ENCODE measurements at regions not wholly inside any gene's neighbourhood (a gene's known extent, or its start where the extent isn't known, plus 50 kb on each side); places are given as distances from the start of the nearest gene placed in this dataset.

DNA sequence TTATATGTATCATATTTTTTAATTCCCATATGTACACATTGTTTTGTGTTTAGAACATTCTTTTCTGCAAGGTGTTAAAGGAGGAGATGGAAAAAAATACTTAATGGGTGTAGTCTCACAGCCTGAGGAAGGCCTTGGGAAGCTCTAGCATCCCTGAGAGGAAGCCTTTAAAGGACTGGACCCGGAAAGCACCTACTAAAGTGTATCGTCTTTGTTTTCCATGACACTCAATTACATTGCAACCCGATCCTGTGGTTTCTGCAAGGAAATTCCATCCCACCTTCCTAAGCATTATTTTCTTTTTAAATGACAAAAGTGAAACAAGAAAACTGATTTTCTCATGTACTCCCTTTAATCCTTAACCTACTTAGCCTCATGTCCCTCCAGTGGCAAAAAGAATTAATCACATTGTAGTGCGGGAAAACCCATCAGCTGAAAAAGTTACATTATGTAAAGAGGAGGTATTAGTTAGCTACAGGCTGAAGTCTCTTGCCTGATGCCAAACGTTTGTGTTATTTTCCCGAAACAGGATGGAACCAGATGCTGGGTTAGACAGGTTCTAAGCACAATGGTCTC, 147.8 kb upstream of the CPSF6 start:
- DNase-seq (ENCODE audit: low spot score): no peak
- Histone ChIP-seq H3K27me3 (replicated peaks; ENCODE audit: insufficient read depth) (no peaks in the 10 kb centered on the region), H3K4me1 (replicated peaks) (no peaks in the 10 kb centered on the region), H3K36me3 (no peaks in the 10 kb centered on the region), H3K4me3 (no peak overlapping the region), H3K9me3 (no peaks in the 10 kb centered on the region), H3K27ac (no peak overlapping the region)
- TF ChIP-seq POLR2AphosphoS5 (IDR thresholded peaks at IDR 0.05) (no peak), POLR2A (IDR thresholded peaks at IDR 0.05) (no peak)
- TF ChIP-seq, protein P1, sequence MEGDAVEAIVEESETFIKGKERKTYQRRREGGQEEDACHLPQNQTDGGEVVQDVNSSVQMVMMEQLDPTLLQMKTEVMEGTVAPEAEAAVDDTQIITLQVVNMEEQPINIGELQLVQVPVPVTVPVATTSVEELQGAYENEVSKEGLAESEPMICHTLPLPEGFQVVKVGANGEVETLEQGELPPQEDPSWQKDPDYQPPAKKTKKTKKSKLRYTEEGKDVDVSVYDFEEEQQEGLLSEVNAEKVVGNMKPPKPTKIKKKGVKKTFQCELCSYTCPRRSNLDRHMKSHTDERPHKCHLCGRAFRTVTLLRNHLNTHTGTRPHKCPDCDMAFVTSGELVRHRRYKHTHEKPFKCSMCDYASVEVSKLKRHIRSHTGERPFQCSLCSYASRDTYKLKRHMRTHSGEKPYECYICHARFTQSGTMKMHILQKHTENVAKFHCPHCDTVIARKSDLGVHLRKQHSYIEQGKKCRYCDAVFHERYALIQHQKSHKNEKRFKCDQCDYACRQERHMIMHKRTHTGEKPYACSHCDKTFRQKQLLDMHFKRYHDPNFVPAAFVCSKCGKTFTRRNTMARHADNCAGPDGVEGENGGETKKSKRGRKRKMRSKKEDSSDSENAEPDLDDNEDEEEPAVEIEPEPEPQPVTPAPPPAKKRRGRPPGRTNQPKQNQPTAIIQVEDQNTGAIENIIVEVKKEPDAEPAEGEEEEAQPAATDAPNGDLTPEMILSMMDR (IDR thresholded peaks at IDR 0.05): no peak
- intact Hi-C loops (cut with DNase I): no loop called here
- 54% methylated on average over 6 of the region's 6 CpGs for WGBS

DNA sequence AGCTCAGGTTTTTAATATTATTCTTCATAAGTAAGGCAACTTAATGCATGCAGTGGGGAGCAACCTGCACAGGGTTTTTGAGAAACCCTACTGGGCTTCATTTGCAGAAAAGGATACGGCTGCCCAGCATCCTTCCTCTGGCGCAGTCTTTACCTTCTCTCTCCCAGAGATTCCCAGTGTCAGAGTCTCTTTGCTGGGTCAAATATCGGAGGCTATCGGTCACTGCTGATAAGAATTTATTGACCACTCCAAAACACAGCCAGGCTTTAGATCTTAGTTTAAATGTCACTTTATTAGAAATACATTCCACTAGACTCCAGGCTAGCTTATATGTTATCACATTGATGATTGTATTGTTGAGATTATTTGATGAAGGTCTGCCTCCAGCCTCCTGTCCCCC, 147.2 kb upstream of the CPSF6 start:
- intact Hi-C loops (cut with DNase I): no loop called here

DNA sequence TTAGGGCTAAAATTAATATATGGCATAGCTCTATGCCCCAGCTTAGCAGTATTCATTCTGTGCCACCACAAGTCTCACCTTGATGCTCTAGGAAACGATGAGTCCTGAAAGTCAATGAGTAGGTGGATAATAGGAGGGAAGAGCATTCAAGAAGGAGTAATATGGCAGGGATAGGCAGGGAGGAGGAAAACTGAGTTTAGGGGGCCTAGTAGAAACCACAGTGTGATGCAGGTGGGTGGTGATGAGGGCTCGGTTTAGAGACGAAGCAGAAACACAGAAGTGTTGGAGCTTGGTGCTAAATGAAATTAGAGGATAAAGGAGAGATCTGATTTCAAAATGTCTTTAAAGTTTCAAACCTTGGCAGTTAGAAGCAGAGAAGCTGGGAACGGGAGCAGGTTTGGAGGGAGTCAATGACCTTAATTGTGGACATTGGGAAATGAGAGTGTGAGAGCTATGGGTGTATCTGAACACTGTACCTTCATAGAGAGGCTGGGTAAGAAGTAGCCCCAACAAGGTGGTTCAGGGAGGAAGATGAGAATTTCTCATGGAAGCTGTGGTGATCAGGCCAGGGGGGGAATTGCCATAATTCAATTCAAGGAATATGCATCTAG, 144.7 kb upstream of the CPSF6 start:
- DNase-seq (ENCODE audit: low spot score): no peak
- H3K4me1 ChIP-seq (replicated peaks): no peaks in the 10 kb centered on the region
- H3K27me3 ChIP-seq (replicated peaks; ENCODE audit: insufficient read depth): no peaks in the 10 kb centered on the region
- H3K9me3 ChIP-seq: no peaks in the 10 kb centered on the region
- 69% methylated on average over 4 of the region's 4 CpGs for WGBS
- H3K4me3 ChIP-seq: no peak overlapping the region
- intact Hi-C loops (cut with DNase I): no loop called here
- H3K36me3 ChIP-seq: no peaks in the 10 kb centered on the region
- no peak for TF ChIP-seq POLR2A (IDR thresholded peaks at IDR 0.05)
- TF ChIP-seq, protein P1 (IDR thresholded peaks at IDR 0.05): no peak
- no peak for TF ChIP-seq POLR2AphosphoS5 (IDR thresholded peaks at IDR 0.05)
- H3K27ac ChIP-seq: no peak overlapping the region

More for the DNA sequence above, 147.2 kb upstream of the CPSF6 start:
- WGBS: 87% methylated on average over 4 of the region's 4 CpGs
- no peaks in the 10 kb centered on the region for H3K36me3 ChIP-seq
- H3K9me3 ChIP-seq: no peaks in the 10 kb centered on the region
- H3K4me1 ChIP-seq (replicated peaks): no peaks in the 10 kb centered on the region
- no peaks in the 10 kb centered on the region for H3K27me3 ChIP-seq (replicated peaks; ENCODE audit: insufficient read depth)
- no peak overlapping the region for H3K27ac ChIP-seq
- TF ChIP-seq POLR2AphosphoS5 (IDR thresholded peaks at IDR 0.05) (no peak), POLR2A (IDR thresholded peaks at IDR 0.05) (no peak)
- TF ChIP-seq, protein P1 (IDR thresholded peaks at IDR 0.05): no peak
- DNase-seq (ENCODE audit: low spot score): no peak
- no peak overlapping the region for H3K4me3 ChIP-seq

DNA sequence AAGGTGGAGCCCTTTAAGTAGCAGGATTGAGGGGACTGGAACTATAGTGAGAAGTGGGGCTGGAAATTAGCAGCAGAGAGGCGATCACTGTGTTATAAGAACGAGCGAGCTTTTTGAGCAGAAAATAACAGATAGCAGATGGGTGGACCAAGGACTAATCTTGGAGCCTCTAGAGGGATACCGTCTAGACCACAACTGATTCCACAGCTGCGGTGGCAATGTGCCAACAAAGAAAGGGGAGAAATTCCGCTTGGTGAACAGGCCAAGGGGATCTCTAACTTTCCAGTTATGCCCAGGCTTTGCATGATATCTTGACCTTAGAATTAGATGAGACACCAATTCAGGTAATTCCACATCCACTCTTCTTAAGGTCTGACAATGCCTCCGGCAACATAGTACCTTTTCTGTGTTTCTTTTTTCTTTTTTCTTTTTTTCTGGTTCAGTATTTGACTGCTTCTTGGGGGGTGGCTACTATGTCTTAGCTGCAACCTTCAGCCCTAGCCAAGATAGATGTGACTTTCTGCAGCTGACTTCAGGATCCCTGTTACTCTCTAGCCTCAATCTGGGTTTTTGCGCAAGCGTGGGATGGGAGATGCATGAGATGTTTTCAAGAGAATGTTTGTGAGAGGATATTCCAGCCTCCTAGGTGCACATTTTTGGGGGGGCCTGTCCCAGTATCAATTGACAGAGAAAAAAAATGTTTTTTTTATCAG, 143.4 kb upstream of the CPSF6 start:
- no peak overlapping the region for H3K4me3 ChIP-seq
- intact Hi-C loops (cut with DNase I): no loop called here
- no peak overlapping the region for H3K27ac ChIP-seq
- no peak for DNase-seq (ENCODE audit: low spot score)
- H3K4me1 ChIP-seq (replicated peaks): no peaks in the 10 kb centered on the region
- no peaks in the 10 kb centered on the region for H3K27me3 ChIP-seq (replicated peaks; ENCODE audit: insufficient read depth)
- H3K9me3 ChIP-seq: no peaks in the 10 kb centered on the region
- TF ChIP-seq POLR2A (IDR thresholded peaks at IDR 0.05): no peak
- no peak for TF ChIP-seq POLR2AphosphoS5 (IDR thresholded peaks at IDR 0.05)
- TF ChIP-seq, protein P1 (IDR thresholded peaks at IDR 0.05): no peak
- no peaks in the 10 kb centered on the region for H3K36me3 ChIP-seq
- WGBS: 85% methylated on average over 9 of the region's 9 CpGs
